ENCODE measurements at regions not wholly inside any gene's neighbourhood (a gene's known extent, or its start where the extent isn't known, plus 50 kb on each side); places are given as distances from the start of the nearest gene placed in this dataset.

GRCh38 chr4:28106155-28106554 is 1245.5 kb downstream of the STIM2 start:
- TF ChIP-seq, protein P1, sequence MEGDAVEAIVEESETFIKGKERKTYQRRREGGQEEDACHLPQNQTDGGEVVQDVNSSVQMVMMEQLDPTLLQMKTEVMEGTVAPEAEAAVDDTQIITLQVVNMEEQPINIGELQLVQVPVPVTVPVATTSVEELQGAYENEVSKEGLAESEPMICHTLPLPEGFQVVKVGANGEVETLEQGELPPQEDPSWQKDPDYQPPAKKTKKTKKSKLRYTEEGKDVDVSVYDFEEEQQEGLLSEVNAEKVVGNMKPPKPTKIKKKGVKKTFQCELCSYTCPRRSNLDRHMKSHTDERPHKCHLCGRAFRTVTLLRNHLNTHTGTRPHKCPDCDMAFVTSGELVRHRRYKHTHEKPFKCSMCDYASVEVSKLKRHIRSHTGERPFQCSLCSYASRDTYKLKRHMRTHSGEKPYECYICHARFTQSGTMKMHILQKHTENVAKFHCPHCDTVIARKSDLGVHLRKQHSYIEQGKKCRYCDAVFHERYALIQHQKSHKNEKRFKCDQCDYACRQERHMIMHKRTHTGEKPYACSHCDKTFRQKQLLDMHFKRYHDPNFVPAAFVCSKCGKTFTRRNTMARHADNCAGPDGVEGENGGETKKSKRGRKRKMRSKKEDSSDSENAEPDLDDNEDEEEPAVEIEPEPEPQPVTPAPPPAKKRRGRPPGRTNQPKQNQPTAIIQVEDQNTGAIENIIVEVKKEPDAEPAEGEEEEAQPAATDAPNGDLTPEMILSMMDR (IDR thresholded peaks at IDR 0.05), result no peak
- TF ChIP-seq TCF7L2 (IDR thresholded peaks at IDR 0.05; ENCODE audit: low read depth, low read length) (no peak), SIN3A (IDR thresholded peaks at IDR 0.05; ENCODE audit: borderline replicate concordance, insufficient read depth, low read depth, low read length) (no peak), POLR2AphosphoS5 (IDR thresholded peaks at IDR 0.05; ENCODE audit: low read depth, low read length) (no peak), REST (IDR thresholded peaks at IDR 0.05; ENCODE audit: insufficient read depth in 1 of 2, low read depth in 2 of 2, low read length in 1 of 2) (no peak)

All from Panc1 (cell line).